SU-DHL-6 (cell line): ENCODE measurements at regions not wholly inside any gene's neighbourhood (a gene's known extent, or its start where the extent isn't known, plus 50 kb on each side); places are given as distances from the start of the nearest gene placed in this dataset.

Experiments used
- CTCF ChIP-seq: fragments of 200-600 bp; sonication (generic); IDR thresholded peaks from one replicate; pipeline ENCODE4 v1.5.1; 2017; ENCODE audit warnings: antibody characterized with exemption, mild to moderate bottlenecking, low read length, moderate library complexity; ENCODE audit not compliant: insufficient read depth, poor library complexity, severe bottlenecking
- EZH2phosphoT487 ChIP-seq: fragments of 200-600 bp; sonication (generic), shearing (Covaris generic); conservative IDR thresholded peaks from 2 replicates; pipeline ENCODE4 v1.6.1; 2018; ENCODE audit warnings: mild to moderate bottlenecking, antibody characterized with exemption, low read length, moderate library complexity, mixed read lengths

- TF ChIP-seq CTCF (no peak), EZH2phosphoT487 (no peak)
Measured at GRCh38 chr6:112457886-112458285, 110.8 kb downstream of the RFPL4B start.
